Colonic mucosa (tissue), 4 donors: ENCODE measurements at regions not wholly inside any gene's neighbourhood (a gene's known extent, or its start where the extent isn't known, plus 50 kb on each side); places are given as distances from the start of the nearest gene placed in this dataset.

ENCODE experiments used
- DNase-seq: peaks from one replicate; pipeline ENCODE4 v3.0.0-alpha.2; 2020
- H3K27ac ChIP-seq: fragments of 200-600 bp; one replicate; pipeline ENCODE4 v1.8.0; 2021
- H3K27me3 ChIP-seq: fragments of 200-600 bp; one replicate; pipeline ENCODE4 v1.8.0; 2021
- H3K36me3 ChIP-seq: fragments of 200-600 bp; one replicate; pipeline ENCODE4 v1.8.0; 2021
- H3K4me1 ChIP-seq: fragments of 200-600 bp; one replicate; pipeline ENCODE4 v1.8.0; 2021; ENCODE audit warnings: mild to moderate bottlenecking
- H3K4me3 ChIP-seq: fragments of 200-600 bp; one replicate; pipeline ENCODE4 v1.8.0; 2021
- H3K9ac ChIP-seq, 2 donors: one replicate each; pipeline ENCODE4 v1.7.0; 2013; ENCODE audit warnings: control low read depth in 2 of 2, low read depth in 2 of 2, low read length in 2 of 2
- H3K9me3 ChIP-seq: fragments of 200-600 bp; one replicate; pipeline ENCODE4 v1.8.0; 2021
- intact Hi-C: fragments of 100-400 bp; cut with DNase I; formaldehyde crosslinking; loops from one replicate; pipeline ENCODE4 v1.14.1; 2022
- TF ChIP-seq, protein P1 (sequence below): fragments of 200-600 bp; IDR thresholded peaks from one replicate; pipeline ENCODE4 v1.8.0; 2022; ENCODE audit warnings: antibody characterized with exemption, mild to moderate bottlenecking
- donor health status: healthy.
- donor health status: DM: no; HTN: no; CAD: no.
- donor health status: DM: no; HTN: no; CAD: no.

DNA sequence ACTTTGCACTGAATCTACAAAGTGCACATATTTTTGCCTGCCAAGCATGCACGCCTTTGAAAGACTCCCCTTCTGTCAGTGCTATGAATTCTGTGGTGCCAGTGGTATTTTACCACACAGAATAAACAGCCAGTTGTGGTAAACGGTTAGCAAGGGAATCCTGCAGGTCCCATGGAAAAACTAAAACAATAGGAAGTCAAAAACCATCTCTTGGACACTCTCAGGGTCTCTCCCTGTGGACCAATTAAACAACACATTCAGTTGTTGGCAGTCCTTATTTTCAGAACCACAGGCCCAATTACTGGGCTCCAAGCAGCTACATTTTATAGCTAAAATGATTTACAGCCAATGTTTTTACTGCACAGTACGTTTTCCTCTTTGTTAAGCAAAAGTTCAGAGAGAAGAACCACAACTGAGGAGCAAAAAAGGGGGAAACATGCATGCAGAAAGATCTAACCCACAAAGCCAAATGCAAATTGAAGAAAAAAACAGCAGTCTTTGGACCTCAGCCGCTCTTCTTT, 116.9 kb downstream of the KCTD12 start:
- intact Hi-C loops = no loop called here

DNA sequence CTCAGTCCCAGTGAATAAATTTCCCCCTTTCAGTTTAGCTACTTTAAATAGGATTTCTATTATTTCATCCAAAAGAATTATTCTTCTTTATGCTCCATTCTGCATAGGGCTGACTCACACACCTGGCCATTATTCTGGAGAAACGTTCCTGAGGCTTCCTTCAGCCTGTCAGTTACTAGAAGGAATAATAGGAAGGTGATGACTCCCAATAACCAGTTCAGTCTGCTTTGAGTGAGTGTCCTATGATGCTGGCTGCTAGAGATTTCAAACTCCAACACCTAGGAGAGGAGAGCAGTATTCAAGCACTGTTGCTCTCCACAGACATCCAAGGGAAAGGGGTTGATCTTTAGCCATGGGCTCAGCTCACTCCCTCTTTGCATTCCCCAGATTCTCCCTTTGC, 117.8 kb downstream of the KCTD12 start:
- TF ChIP-seq, protein P1, sequence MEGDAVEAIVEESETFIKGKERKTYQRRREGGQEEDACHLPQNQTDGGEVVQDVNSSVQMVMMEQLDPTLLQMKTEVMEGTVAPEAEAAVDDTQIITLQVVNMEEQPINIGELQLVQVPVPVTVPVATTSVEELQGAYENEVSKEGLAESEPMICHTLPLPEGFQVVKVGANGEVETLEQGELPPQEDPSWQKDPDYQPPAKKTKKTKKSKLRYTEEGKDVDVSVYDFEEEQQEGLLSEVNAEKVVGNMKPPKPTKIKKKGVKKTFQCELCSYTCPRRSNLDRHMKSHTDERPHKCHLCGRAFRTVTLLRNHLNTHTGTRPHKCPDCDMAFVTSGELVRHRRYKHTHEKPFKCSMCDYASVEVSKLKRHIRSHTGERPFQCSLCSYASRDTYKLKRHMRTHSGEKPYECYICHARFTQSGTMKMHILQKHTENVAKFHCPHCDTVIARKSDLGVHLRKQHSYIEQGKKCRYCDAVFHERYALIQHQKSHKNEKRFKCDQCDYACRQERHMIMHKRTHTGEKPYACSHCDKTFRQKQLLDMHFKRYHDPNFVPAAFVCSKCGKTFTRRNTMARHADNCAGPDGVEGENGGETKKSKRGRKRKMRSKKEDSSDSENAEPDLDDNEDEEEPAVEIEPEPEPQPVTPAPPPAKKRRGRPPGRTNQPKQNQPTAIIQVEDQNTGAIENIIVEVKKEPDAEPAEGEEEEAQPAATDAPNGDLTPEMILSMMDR = no peak
- intact Hi-C loops = no loop called here
- Histone ChIP-seq H3K4me1 (no peaks in the 10 kb centered on the region), H3K4me3 (no peak overlapping the region), H3K27me3 (no peaks in the 10 kb centered on the region), H3K36me3 (no peaks in the 10 kb centered on the region), H3K9ac (no peak overlapping the region), H3K27ac (no peak overlapping the region), H3K9me3 (no peaks in the 10 kb centered on the region)
- DNase-seq = no peak

More for the DNA sequence above, 116.9 kb downstream of the KCTD12 start:
- Histone ChIP-seq H3K4me3 (no peak overlapping the region), H3K9me3 (no peaks in the 10 kb centered on the region), H3K4me1 (no peaks in the 10 kb centered on the region), H3K27me3 (no peaks in the 10 kb centered on the region), H3K36me3 (no peaks in the 10 kb centered on the region), H3K27ac (no peak overlapping the region), H3K9ac (no peak overlapping the region)
- TF ChIP-seq, protein P1 = no peak
- DNase-seq = no peak

DNA sequence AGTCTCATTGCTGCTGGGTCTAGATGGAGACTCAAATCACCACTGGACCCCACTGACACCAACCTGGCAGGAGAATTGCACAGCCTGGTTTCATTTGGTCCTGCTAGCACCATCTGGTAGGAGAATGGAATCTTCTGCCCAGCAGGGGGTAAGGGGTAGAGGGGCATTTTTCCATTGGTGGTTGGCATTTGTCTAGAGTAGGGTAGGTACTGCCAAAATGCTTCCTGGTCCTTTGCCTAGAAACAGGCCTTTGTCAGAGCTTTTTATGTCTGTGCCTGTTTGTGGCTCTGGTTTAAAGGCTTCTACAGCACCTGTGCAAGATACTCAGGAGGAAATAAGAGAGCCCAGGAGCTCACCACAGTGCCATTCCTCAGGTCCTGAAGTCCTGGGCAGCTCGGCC, 121.3 kb downstream of the KCTD12 start:
- TF ChIP-seq, protein P1 = no peak
- intact Hi-C loops = no loop called here
- no peaks in the 10 kb centered on the region for H3K4me1 ChIP-seq
- DNase-seq = no peak
- H3K36me3 ChIP-seq = no peaks in the 10 kb centered on the region
- H3K27ac ChIP-seq = no peak overlapping the region
- no peak overlapping the region for H3K4me3 ChIP-seq
- no peaks in the 10 kb centered on the region for H3K9me3 ChIP-seq
- no peak overlapping the region for H3K9ac ChIP-seq
- no peaks in the 10 kb centered on the region for H3K27me3 ChIP-seq

DNA sequence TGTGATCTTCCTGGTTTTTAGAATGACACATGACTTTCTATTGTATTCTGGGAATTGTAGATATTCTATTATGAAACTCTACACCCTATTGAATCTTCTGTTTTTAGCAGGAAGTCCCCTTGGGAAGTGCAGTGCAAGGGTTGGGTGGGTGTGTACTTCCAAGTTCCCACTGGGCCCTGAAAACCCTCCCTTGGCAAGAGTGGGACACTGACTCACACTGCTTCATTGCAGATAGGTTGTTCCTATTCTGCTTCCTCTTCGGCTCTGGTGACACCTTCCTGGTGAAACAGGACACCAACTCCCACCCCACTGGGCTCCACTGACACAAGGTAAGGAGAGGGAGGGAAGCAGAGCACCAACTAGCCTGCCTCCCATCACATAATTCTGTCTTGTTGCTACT, 121.8 kb downstream of the KCTD12 start:
- Histone ChIP-seq H3K36me3 (no peaks in the 10 kb centered on the region), H3K27ac (no peak overlapping the region), H3K9ac (no peak overlapping the region), H3K27me3 (no peaks in the 10 kb centered on the region), H3K4me3 (no peak overlapping the region), H3K9me3 (no peaks in the 10 kb centered on the region), H3K4me1 (no peaks in the 10 kb centered on the region)
- peak; percentile 36 for DNase-seq
- TF ChIP-seq, protein P1 = no peak
- intact Hi-C loops = no loop called here

DNA sequence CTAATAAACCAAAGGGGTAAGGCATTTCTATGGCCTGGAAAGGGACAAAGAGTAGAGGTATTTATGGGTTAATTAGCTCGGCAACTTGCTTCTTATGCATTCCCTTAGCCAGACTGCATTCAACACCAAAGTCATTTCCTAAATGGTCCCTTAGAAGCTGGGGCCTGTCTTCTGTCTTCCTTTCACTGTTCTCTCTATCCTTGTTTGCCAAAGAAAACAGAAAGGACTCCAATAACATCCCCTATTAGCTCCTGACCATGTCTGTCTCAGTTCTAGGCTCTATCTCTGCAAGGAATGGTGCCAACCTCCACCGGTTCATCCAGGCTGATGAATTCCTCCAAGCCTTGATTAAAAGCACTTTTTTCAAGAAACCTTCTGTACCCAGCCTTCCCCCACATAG, 123.5 kb downstream of the KCTD12 start:
- DNase-seq = no peak
- Histone ChIP-seq H3K4me3 (no peak overlapping the region), H3K4me1 (no peaks in the 10 kb centered on the region), H3K27me3 (no peaks in the 10 kb centered on the region), H3K9me3 (no peaks in the 10 kb centered on the region), H3K27ac (no peak overlapping the region), H3K36me3 (no peaks in the 10 kb centered on the region), H3K9ac (no peak overlapping the region)
- TF ChIP-seq, protein P1 = no peak
- intact Hi-C loops = no loop called here
